ENCODE measurements at regions not wholly inside any gene's neighbourhood (a gene's known extent, or its start where the extent isn't known, plus 50 kb on each side); places are given as distances from the start of the nearest gene placed in this dataset.

DNA sequence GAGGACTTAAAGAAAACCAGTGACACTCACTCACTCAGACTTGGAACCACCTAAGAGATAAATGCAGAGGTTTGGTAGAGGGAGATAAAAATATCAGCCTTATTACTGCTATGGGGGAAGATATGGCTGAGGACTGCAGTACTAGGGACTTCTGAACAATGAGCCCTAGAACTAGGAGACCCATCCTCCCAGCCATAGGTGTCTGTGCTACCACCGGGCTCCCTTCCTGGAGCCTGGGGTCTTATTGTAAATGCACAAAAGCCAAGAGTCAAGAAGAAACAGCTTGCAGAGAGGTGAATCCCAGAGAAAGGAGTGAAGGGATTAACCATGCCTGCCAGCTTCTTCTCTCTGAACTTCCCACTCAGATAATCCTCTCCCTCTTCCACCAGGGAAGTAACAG, 108.3 kb upstream of the AKR1E2 start:
- TF ChIP-seq, protein P1, sequence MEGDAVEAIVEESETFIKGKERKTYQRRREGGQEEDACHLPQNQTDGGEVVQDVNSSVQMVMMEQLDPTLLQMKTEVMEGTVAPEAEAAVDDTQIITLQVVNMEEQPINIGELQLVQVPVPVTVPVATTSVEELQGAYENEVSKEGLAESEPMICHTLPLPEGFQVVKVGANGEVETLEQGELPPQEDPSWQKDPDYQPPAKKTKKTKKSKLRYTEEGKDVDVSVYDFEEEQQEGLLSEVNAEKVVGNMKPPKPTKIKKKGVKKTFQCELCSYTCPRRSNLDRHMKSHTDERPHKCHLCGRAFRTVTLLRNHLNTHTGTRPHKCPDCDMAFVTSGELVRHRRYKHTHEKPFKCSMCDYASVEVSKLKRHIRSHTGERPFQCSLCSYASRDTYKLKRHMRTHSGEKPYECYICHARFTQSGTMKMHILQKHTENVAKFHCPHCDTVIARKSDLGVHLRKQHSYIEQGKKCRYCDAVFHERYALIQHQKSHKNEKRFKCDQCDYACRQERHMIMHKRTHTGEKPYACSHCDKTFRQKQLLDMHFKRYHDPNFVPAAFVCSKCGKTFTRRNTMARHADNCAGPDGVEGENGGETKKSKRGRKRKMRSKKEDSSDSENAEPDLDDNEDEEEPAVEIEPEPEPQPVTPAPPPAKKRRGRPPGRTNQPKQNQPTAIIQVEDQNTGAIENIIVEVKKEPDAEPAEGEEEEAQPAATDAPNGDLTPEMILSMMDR (IDR thresholded peaks at IDR 0.05; ENCODE audit: low read depth, low read length, poor library complexity, severe bottlenecking) = no peak
- no peak for TF ChIP-seq EZH2phosphoT487 (IDR thresholded peaks at IDR 0.05; ENCODE audit: borderline replicate concordance, low read length)
